PC-9 (cell line): ENCODE measurements at regions not wholly inside any gene's neighbourhood (a gene's known extent, or its start where the extent isn't known, plus 50 kb on each side); places are given as distances from the start of the nearest gene placed in this dataset.

Experiments
- BruUV-seq: library from RNA; stranded (reverse); fragments of 400-500 nt; replicated peaks from 2 replicates; lab custom pipeline; 2021; lab: Mats Ljungman, UMichigan
- CTCF ChIA-PET: fragments of 300-600 bp; sonication (Branson Sonifier 250); formaldehyde crosslinking; loops from one replicate; lab custom pipeline; 2022; ENCODE audit warnings: antibody characterized with exemption; lab: Charles Lee
- POLR2A ChIA-PET: fragments of 300-600 bp; sonication (Branson Sonifier 250); formaldehyde crosslinking; loops from one replicate; lab custom pipeline; 2022; ENCODE audit warnings: antibody characterized with exemption; ENCODE audit not compliant: unreplicated experiment; lab: Charles Lee
- DNase-seq, 2 experiments: peaks; one replicate each; pipeline versions ENCODE4 v3.0.0 to v3.0.0-alpha.2; 2015 to 2022; ENCODE audit warnings: mixed read lengths in 1 of 2
- H2AFZ ChIP-seq: fragments of 200-600 bp; sonication (generic); 2 replicates; pipeline ENCODE4 v1.8.1; 2017; ENCODE audit warnings: antibody characterized with exemption
- H3F3A ChIP-seq: fragments of 200-600 bp; sonication (generic); 2 replicates; pipeline ENCODE4 v1.8.1; 2017; ENCODE audit warnings: antibody characterized with exemption, mild to moderate bottlenecking, low read depth; ENCODE audit not compliant: insufficient read depth
- H3K27ac ChIP-seq: fragments of 200-600 bp; sonication (generic); 2 replicates; pipeline ENCODE4 v1.6.1; 2016; ENCODE audit warnings: mixed run types
- H3K27me3 ChIP-seq: fragments of 200-600 bp; sonication (generic); 2 replicates; pipeline ENCODE4 v1.6.1; 2016; ENCODE audit warnings: low read depth, mixed run types; ENCODE audit not compliant: insufficient read depth
- H3K36me3 ChIP-seq: fragments of 200-600 bp; sonication (generic); 2 replicates; pipeline ENCODE4 v1.6.1; 2016; ENCODE audit warnings: low read depth, mixed run types
- H3K4me1 ChIP-seq: fragments of 200-600 bp; sonication (generic); replicated peaks from 2 replicates; pipeline ENCODE4 v1.6.1; 2016; ENCODE audit warnings: mixed run types; ENCODE audit not compliant: insufficient read depth
- H3K4me2 ChIP-seq: fragments of 200-600 bp; sonication (generic); 2 replicates; pipeline ENCODE4 v1.6.1; 2017; ENCODE audit warnings: mixed run types
- H3K4me3 ChIP-seq: fragments of 200-600 bp; sonication (generic); 2 replicates; pipeline ENCODE4 v1.6.1; 2016; ENCODE audit warnings: mixed run types
- H3K79me2 ChIP-seq: fragments of 200-600 bp; sonication (generic); 2 replicates; pipeline ENCODE4 v1.6.1; 2017; ENCODE audit warnings: low read depth, mixed run types
- H3K9me2 ChIP-seq: fragments of 200-600 bp; sonication (generic); 2 replicates; pipeline ENCODE4 v1.8.1; 2017; ENCODE audit warnings: mild to moderate bottlenecking; ENCODE audit not compliant: insufficient read depth
- H3K9me3 ChIP-seq: fragments of 200-600 bp; sonication (generic); 2 replicates; pipeline ENCODE4 v1.8.1; 2016; ENCODE audit warnings: low read depth; ENCODE audit not compliant: insufficient read depth
- H4K20me1 ChIP-seq: fragments of 200-600 bp; sonication (generic); 2 replicates; pipeline ENCODE4 v1.8.1; 2017; ENCODE audit not compliant: insufficient read depth
- CTCF ChIP-seq: fragments of 200-600 bp; sonication (generic); conservative IDR thresholded peaks from 2 replicates; pipeline ENCODE4 v1.6.1; 2017; ENCODE audit warnings: mixed run types, antibody characterized with exemption, mild to moderate bottlenecking, moderate library complexity
- EZH2 ChIP-seq: fragments of 200-600 bp; sonication (generic); IDR thresholded peaks from 2 replicates; pipeline ENCODE4 v1.8.0; 2017; ENCODE audit warnings: antibody characterized with exemption, low read depth
- intact Hi-C: fragments of 100-400 bp; cut with micrococcal nuclease; formaldehyde crosslinking; loops from one replicate; pipeline ENCODE4 v1.10.0; 2022; ENCODE audit not compliant: unreplicated experiment

DNA sequence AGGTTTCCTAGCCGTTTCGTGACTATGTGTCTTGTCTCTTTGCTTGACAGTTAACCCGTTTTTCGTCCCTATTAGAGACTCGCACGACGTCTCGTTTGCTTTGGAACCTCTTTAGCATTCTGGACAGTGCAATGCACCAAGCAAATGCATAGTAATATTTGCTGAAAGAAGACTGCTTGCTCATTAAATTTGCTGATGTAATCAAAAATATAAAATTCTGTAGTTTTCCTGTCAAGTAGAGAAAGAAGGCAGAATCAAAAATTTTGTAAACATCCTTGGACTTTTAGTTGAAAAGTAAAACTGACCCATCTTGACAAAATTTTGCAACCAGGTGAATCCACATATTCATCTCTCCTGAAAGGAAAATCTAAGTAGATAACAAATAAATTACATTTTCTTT, 106.9 kb upstream of the RAPGEF2 start:
- intact Hi-C loops, result loop anchor here (2.0 to 5.0 kb wide), 4 partner anchors 107 to 179 kb away; partner anchors contain the start of gene RAPGEF2
- Histone ChIP-seq H3K27ac (peak overlapping the region; percentile 78; the same call in 1 of the 2 replicates), H3K4me3 (no peak overlapping the region), H4K20me1 (no peaks in the 10 kb centered on the region), H3F3A (peaks cover 4% of the 10 kb centered on the region; the same call in 1 of the 2 replicates), H3K4me2 (0 out of 2 replicates have a peak overlapping the region, but pooled peaks have one; percentile 8), H3K36me3 (no peaks in the 10 kb centered on the region), H2AFZ (no peak overlapping the region), H3K9me3 (no peaks in the 10 kb centered on the region), H3K9me2 (no peaks in the 10 kb centered on the region), H3K27me3 (no peaks in the 10 kb centered on the region), H3K4me1 (peaks cover 25% of the 10 kb centered on the region), H3K79me2 (no peaks in the 10 kb centered on the region)
- TF ChIP-seq CTCF, result no peak
- no peak for TF ChIP-seq EZH2
- no TSS peak for BruUV-seq
- ChIA-PET CTCF (interaction anchor here (1.2 kb wide), 1 partner anchor 422 kb away, joined by 4 read pairs; no protein-coding TSS in a partner anchor), POLR2A (interaction anchor here (0.6 to 1.4 kb wide), 2 partner anchors 10 to 122 kb away, joined by 4 to 7 read pairs; no protein-coding TSS in a partner anchor)
- DNase-seq, result no peak

DNA sequence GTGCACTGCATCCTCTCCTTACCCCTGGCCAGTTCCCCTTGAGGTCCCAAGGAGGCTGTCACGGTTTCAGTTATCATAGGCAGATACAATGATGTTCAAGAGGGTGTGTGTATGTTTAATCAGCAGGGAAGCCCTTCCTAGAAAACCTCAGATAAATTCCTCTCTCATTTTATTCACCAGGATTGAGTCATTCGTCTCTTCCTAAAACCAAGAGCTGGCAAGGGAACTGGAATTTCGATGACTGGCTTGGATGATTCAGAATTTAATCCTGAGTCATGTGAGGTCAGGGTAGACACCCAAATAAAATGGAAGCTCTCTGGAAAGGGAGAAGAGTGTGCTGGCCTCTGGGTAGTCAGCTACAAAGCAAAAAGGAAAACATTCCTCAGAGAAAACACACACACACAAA, 106.2 kb upstream of the RAPGEF2 start:
- ChIA-PET CTCF (interaction anchor here (0.6 to 1.2 kb wide), 2 partner anchors 220 to 421 kb away, joined by 4 read pairs; no protein-coding TSS in a partner anchor), POLR2A (interaction anchor here (0.5 to 1.4 kb wide), 8 partner anchors 10 to 339 kb away, joined by 4 to 17 read pairs (median 6); no protein-coding TSS in a partner anchor)
- DNase-seq, result peak; percentile 41 to 93
- peaks cover 4% of the 10 kb centered on the region; the same call in 1 of the 2 replicates for H3F3A ChIP-seq
- no peaks in the 10 kb centered on the region for H3K36me3 ChIP-seq
- H3K9me2 ChIP-seq, result no peaks in the 10 kb centered on the region
- TF ChIP-seq EZH2 (no peak), CTCF (no peak)
- no peaks in the 10 kb centered on the region for H3K79me2 ChIP-seq
- no peaks in the 10 kb centered on the region for H3K27me3 ChIP-seq
- peaks cover 25% of the 10 kb centered on the region for H3K4me1 ChIP-seq
- no peak overlapping the region for H3K4me3 ChIP-seq
- no peak overlapping the region for H2AFZ ChIP-seq
- peak overlapping the region; percentile 78 for H3K27ac ChIP-seq
- no peaks in the 10 kb centered on the region for H3K9me3 ChIP-seq
- H4K20me1 ChIP-seq, result no peaks in the 10 kb centered on the region
- H3K4me2 ChIP-seq, result peak overlapping the region; percentile 40
- no TSS peak for BruUV-seq
- intact Hi-C loops, result loop anchor here (2.0 to 5.0 kb wide), 4 partner anchors 106 to 178 kb away; partner anchors contain the start of gene RAPGEF2

DNA sequence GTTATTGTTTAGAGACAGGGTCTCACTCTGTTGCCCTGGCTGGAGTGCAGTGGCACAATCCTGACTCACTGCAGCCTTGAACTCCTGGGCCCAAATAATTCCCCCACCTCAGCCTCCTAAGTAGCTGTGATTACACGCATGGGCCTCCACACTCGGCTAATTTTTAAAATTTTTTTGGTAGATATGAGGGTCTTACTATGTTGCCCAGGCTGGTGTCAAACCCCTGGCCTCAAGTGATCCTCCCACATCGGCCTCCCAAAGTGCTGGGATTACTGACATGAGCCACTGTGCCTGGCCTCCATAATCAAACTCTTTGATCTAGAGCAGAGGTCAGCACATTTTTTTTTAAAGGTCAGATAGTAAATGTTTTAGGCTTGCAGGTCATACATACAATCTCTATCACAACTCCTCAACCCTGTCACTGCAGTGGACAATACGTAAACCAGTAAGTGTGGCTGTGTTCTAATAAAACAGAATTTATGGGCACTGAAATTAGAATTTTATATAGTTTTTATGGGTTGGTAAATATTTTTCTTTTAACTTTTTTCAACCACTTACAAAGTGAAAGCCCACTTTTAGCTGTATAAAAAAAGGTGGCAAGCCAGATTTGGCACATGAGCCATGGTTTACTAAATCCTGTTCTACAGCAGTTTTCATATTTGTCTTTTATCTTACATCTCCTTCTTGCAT, 105.1 kb upstream of the RAPGEF2 start:
- ChIA-PET POLR2A (interaction anchor here (0.7 to 1.0 kb wide), 2 partner anchors 13 to 78 kb away, joined by 17 to 19 read pairs; no protein-coding TSS in a partner anchor), CTCF (interaction anchor here (0.6 kb wide), 1 partner anchor 14 kb away, joined by 4 read pairs; no protein-coding TSS in a partner anchor)
- intact Hi-C loops, result loop anchor here (2.0 to 5.0 kb wide), 4 partner anchors 105 to 177 kb away; partner anchors contain the start of gene RAPGEF2
- H3F3A ChIP-seq, result peaks cover 4% of the 10 kb centered on the region; the same call in 1 of the 2 replicates
- H3K4me3 ChIP-seq, result no peak overlapping the region
- no TSS peak for BruUV-seq
- H3K9me3 ChIP-seq, result no peaks in the 10 kb centered on the region
- no peak for TF ChIP-seq CTCF
- no peak for TF ChIP-seq EZH2
- peak overlapping the region; percentile 78; the same call in 1 of the 2 replicates for H3K27ac ChIP-seq
- peaks cover 25% of the 10 kb centered on the region for H3K4me1 ChIP-seq
- H4K20me1 ChIP-seq, result no peaks in the 10 kb centered on the region
- H3K9me2 ChIP-seq, result no peaks in the 10 kb centered on the region
- DNase-seq, result no peak
- H3K36me3 ChIP-seq, result no peaks in the 10 kb centered on the region
- H3K4me2 ChIP-seq, result no peak overlapping the region
- no peak overlapping the region for H2AFZ ChIP-seq
- no peaks in the 10 kb centered on the region for H3K79me2 ChIP-seq
- no peaks in the 10 kb centered on the region for H3K27me3 ChIP-seq
